Upper lobe of right lung (tissue), 1 donor: ENCODE measurements at regions not wholly inside any gene's neighbourhood (a gene's known extent, or its start where the extent isn't known, plus 50 kb on each side); places are given as distances from the start of the nearest gene placed in this dataset.

Experiments
- ATAC-seq: fragments of 200-7000 bp; cut with Tn5 transposase; one replicate; pipeline ENCODE4 v1.9.1; 2020; ENCODE audit warnings: mild to moderate bottlenecking, moderate library complexity
- DNase-seq: peaks from one replicate; pipeline ENCODE4 v3.0.0-alpha.2; 2020
- H3K27ac ChIP-seq: fragments of 200-600 bp; one replicate; pipeline ENCODE4 v1.8.0; 2022
- H3K27me3 ChIP-seq: fragments of 200-600 bp; one replicate; pipeline ENCODE4 v1.8.0; 2022; ENCODE audit warnings: mild to moderate bottlenecking
- H3K36me3 ChIP-seq: fragments of 200-600 bp; one replicate; pipeline ENCODE4 v1.8.0; 2022
- H3K4me1 ChIP-seq: fragments of 200-600 bp; one replicate; pipeline ENCODE4 v1.8.0; 2022
- H3K4me3 ChIP-seq: fragments of 200-600 bp; one replicate; pipeline ENCODE4 v1.8.0; 2022; ENCODE audit warnings: mild to moderate bottlenecking
- H3K9me3 ChIP-seq: fragments of 200-600 bp; one replicate; pipeline ENCODE4 v1.8.0; 2022
- intact Hi-C: fragments of 100-400 bp; cut with DNase I; formaldehyde crosslinking; loops from one replicate; pipeline ENCODE4 v1.11.0; 2022
- TF ChIP-seq, protein P1 (sequence below): fragments of 200-600 bp; IDR thresholded peaks from one replicate; pipeline ENCODE4 v1.8.0; 2022; ENCODE audit warnings: antibody characterized with exemption
- donor health status: DM: no; HTN: yes; CAD: no; lungs with severe emphysema.

GRCh38 chr4:125727931-125728330, 413.2 kb downstream of the FAT4 start:
- H3K4me1 ChIP-seq, result peaks cover 9% of the 10 kb centered on the region
- no peaks in the 10 kb centered on the region for H3K9me3 ChIP-seq
- TF ChIP-seq, protein P1, sequence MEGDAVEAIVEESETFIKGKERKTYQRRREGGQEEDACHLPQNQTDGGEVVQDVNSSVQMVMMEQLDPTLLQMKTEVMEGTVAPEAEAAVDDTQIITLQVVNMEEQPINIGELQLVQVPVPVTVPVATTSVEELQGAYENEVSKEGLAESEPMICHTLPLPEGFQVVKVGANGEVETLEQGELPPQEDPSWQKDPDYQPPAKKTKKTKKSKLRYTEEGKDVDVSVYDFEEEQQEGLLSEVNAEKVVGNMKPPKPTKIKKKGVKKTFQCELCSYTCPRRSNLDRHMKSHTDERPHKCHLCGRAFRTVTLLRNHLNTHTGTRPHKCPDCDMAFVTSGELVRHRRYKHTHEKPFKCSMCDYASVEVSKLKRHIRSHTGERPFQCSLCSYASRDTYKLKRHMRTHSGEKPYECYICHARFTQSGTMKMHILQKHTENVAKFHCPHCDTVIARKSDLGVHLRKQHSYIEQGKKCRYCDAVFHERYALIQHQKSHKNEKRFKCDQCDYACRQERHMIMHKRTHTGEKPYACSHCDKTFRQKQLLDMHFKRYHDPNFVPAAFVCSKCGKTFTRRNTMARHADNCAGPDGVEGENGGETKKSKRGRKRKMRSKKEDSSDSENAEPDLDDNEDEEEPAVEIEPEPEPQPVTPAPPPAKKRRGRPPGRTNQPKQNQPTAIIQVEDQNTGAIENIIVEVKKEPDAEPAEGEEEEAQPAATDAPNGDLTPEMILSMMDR, result no peak
- H3K27me3 ChIP-seq, result no peaks in the 10 kb centered on the region
- intact Hi-C loops, result no loop called here
- H3K4me3 ChIP-seq, result no peak overlapping the region
- DNase-seq (no peak), ATAC-seq (no peak)
- H3K27ac ChIP-seq, result no peak overlapping the region
- H3K36me3 ChIP-seq, result no peaks in the 10 kb centered on the region

- no peak overlapping the region for H3K27ac ChIP-seq
- ATAC-seq (peak; percentile 84), DNase-seq (no peak)
- H3K27me3 ChIP-seq, result no peaks in the 10 kb centered on the region
- H3K4me1 ChIP-seq, result peaks cover 9% of the 10 kb centered on the region
- TF ChIP-seq, protein P1, result no peak
- no peaks in the 10 kb centered on the region for H3K36me3 ChIP-seq
- H3K4me3 ChIP-seq, result no peak overlapping the region
- intact Hi-C loops, result no loop called here
- no peaks in the 10 kb centered on the region for H3K9me3 ChIP-seq
Measured at GRCh38 chr4:125728568-125728967, 413.8 kb downstream of the FAT4 start.

DNA sequence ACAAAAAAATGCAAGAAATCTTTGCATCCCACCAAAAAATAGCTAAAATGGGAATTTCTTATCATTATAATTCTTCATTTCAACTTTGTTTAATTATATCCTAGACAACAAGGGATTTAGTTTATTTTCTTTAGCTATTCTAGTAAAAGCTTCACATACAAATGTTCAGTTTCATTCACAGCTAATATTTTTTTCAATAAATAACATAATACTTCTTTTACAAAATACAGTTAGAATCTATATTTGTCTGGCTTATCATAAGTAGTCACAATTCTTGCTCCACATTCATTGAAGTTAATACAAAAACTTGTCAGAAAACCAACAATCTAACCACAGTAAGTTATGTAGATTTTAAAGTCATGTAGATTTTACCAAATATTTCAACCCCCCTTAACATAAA, 414.4 kb downstream of the FAT4 start:
- ATAC-seq (no peak), DNase-seq (no peak)
- Histone ChIP-seq H3K27ac (peak overlapping the region; percentile 44), H3K27me3 (no peaks in the 10 kb centered on the region), H3K4me1 (peaks cover 9% of the 10 kb centered on the region), H3K9me3 (no peaks in the 10 kb centered on the region), H3K36me3 (no peaks in the 10 kb centered on the region), H3K4me3 (no peak overlapping the region)
- TF ChIP-seq, protein P1, result no peak
- intact Hi-C loops, result no loop called here

DNA sequence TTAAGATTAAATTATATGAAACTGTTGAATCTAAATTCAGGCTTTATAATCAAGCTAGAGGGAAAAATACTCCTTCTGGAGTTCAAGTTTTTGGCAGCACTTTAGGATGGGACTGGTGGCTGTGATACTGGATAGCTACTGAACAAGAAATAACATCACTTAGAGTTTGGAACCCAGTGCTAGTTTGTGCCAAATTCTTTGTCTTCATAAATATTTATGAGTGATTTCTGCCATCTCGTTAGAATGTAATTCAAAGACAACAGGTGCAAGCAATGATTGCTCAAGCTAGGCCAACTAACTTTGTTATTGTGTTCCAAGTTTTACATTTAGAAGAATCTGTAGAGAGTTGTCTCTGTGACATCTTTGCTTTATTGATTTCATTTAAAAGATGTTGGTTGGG, 417.9 kb downstream of the FAT4 start:
- H3K4me3 ChIP-seq, result no peak overlapping the region
- H3K9me3 ChIP-seq, result no peaks in the 10 kb centered on the region
- peaks cover 9% of the 10 kb centered on the region for H3K4me1 ChIP-seq
- no peaks in the 10 kb centered on the region for H3K27me3 ChIP-seq
- no peak for ATAC-seq
- TF ChIP-seq, protein P1, result no peak
- DNase-seq, result no peak
- H3K27ac ChIP-seq, result no peak overlapping the region
- intact Hi-C loops, result no loop called here
- H3K36me3 ChIP-seq, result no peaks in the 10 kb centered on the region

DNA sequence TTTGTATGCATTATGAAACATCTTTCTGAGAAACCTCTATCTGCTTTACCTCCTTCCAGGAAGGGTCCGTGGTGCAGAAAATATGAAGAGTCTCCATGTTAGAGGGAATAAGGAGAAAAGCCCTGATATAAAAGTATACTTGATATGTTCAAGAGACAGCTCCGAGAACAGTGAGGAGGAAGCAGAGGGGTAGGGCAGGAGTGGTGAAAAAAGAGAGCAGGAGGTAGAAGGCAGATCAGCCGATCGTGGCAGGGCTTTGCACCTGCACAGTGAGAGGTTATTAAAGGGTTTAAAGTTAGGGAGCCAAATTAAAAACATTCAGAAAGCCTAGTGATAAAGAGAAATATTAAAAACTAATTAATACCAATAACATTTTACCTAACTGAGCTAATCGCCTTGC, 419.7 kb downstream of the FAT4 start:
- TF ChIP-seq, protein P1, result no peak
- Histone ChIP-seq H3K4me1 (no peaks in the 10 kb centered on the region), H3K36me3 (no peaks in the 10 kb centered on the region), H3K27ac (peak overlapping the region; percentile 9), H3K9me3 (no peaks in the 10 kb centered on the region), H3K4me3 (no peak overlapping the region), H3K27me3 (no peaks in the 10 kb centered on the region)
- DNase-seq (no peak), ATAC-seq (no peak)
- intact Hi-C loops, result no loop called here

DNA sequence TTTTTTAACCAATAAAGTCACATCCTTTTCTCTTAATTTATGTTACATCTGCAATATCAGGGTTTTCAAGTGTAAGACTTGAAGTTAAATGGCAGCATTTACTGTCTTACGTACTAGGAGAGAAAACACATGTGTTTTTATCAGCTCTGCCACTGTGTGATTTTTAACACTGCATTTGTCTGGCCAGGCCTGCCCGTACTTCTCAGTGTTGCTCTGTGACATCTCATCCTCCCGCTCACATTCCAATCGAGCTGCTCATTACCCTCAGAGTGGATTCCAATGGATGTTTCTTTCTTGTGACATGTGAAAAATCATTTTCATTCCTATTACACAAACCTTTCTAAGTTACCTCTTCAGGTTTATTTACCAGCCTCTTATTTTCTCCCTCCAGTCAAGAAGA, 420.3 kb downstream of the FAT4 start:
- Histone ChIP-seq H3K4me1 (no peaks in the 10 kb centered on the region), H3K27ac (peak overlapping the region; percentile 9), H3K36me3 (no peaks in the 10 kb centered on the region), H3K27me3 (no peaks in the 10 kb centered on the region), H3K9me3 (no peaks in the 10 kb centered on the region), H3K4me3 (no peak overlapping the region)
- intact Hi-C loops, result no loop called here
- ATAC-seq (peak; percentile 95), DNase-seq (no peak)
- TF ChIP-seq, protein P1, result no peak
